DOHH2 (cell line): ENCODE measurements at regions not wholly inside any gene's neighbourhood (a gene's known extent, or its start where the extent isn't known, plus 50 kb on each side); places are given as distances from the start of the nearest gene placed in this dataset.

Source experiments
- EZH2phosphoT487 ChIP-seq: fragments of 200-600 bp; sonication (generic); IDR thresholded peaks from 2 replicates; pipeline ENCODE4 v1.6.1; 2017; ENCODE audit warnings: borderline replicate concordance, mild to moderate bottlenecking, antibody characterized with exemption, low read length, moderate library complexity, mixed read lengths
- TF ChIP-seq, protein P1 (sequence below): fragments of 200-600 bp; sonication (generic); IDR thresholded peaks from one replicate; pipeline ENCODE4 v1.5.1; 2014; ENCODE audit warnings: antibody characterized with exemption, mild to moderate bottlenecking, low read depth, low read length; ENCODE audit not compliant: poor library complexity, severe bottlenecking

DNA sequence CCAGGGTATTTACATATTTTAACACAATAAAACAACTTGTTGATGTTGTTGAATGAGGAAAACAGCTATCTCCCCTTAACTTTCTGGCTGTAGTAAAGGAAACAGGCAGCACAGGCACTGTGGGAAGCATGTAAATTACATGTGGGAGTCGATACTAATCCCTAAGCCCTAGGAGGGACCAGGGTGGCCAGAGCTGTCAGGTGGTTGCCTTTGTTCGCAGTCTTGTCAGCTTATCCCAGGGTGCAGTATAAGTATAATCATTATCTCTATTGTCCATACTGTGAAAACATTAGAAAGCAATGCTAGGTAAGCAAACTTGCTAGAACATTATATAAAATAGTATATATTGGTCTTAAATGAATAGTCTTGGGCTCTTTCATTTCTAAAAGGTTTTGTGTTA lies 125.6 kb upstream of the RPS23 start:
- TF ChIP-seq, protein P1, sequence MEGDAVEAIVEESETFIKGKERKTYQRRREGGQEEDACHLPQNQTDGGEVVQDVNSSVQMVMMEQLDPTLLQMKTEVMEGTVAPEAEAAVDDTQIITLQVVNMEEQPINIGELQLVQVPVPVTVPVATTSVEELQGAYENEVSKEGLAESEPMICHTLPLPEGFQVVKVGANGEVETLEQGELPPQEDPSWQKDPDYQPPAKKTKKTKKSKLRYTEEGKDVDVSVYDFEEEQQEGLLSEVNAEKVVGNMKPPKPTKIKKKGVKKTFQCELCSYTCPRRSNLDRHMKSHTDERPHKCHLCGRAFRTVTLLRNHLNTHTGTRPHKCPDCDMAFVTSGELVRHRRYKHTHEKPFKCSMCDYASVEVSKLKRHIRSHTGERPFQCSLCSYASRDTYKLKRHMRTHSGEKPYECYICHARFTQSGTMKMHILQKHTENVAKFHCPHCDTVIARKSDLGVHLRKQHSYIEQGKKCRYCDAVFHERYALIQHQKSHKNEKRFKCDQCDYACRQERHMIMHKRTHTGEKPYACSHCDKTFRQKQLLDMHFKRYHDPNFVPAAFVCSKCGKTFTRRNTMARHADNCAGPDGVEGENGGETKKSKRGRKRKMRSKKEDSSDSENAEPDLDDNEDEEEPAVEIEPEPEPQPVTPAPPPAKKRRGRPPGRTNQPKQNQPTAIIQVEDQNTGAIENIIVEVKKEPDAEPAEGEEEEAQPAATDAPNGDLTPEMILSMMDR = no peak
- no peak for TF ChIP-seq EZH2phosphoT487
